Ishikawa (cell line): ENCODE measurements at regions not wholly inside any gene's neighbourhood (a gene's known extent, or its start where the extent isn't known, plus 50 kb on each side); places are given as distances from the start of the nearest gene placed in this dataset.

ENCODE experiments used
- CEBPB ChIP-seq: IDR thresholded peaks from 2 replicates; pipeline ENCODE4 v1.6.1; 2012
- CREB1 ChIP-seq: IDR thresholded peaks from 2 replicates; pipeline ENCODE4 v1.6.1; 2012; ENCODE audit warnings: low read depth
- EGR1 ChIP-seq: IDR thresholded peaks from 2 replicates; pipeline ENCODE4 v1.6.1; 2012
- EP300 ChIP-seq: IDR thresholded peaks from 2 replicates; pipeline ENCODE4 v1.6.1; 2012; ENCODE audit warnings: borderline replicate concordance
- FOXM1 ChIP-seq: IDR thresholded peaks from 2 replicates; pipeline ENCODE4 v1.6.1; 2012; ENCODE audit warnings: low read depth, borderline replicate concordance
- NFIC ChIP-seq: IDR thresholded peaks from 2 replicates; pipeline ENCODE4 v1.6.1; 2012
- RAD21 ChIP-seq: IDR thresholded peaks from 2 replicates; pipeline ENCODE4 v1.6.1; 2012; ENCODE audit warnings: low read depth
- TAF1 ChIP-seq: IDR thresholded peaks from 2 replicates; pipeline ENCODE4 v1.6.1; 2012; ENCODE audit warnings: low read depth, mild to moderate bottlenecking
- TCF12 ChIP-seq: IDR thresholded peaks from 2 replicates; pipeline ENCODE4 v1.6.1; 2012; ENCODE audit warnings: low read depth
- TEAD4 ChIP-seq: IDR thresholded peaks from 2 replicates; pipeline ENCODE4 v1.6.1; 2012
- YY1 ChIP-seq: IDR thresholded peaks from 2 replicates; pipeline ENCODE4 v1.6.1; 2012; ENCODE audit warnings: low read depth
- ZBTB7A ChIP-seq: IDR thresholded peaks from 2 replicates; pipeline ENCODE4 v1.6.1; 2012; ENCODE audit warnings: low read depth
- TF ChIP-seq, protein P1 (sequence below): IDR thresholded peaks from 2 replicates; pipeline ENCODE4 v1.6.1; 2012
- TF ChIP-seq, protein P2 (sequence below): IDR thresholded peaks from 2 replicates; pipeline ENCODE4 v1.6.1; 2012
- TF ChIP-seq, protein P3 (sequence below): IDR thresholded peaks from 2 replicates; pipeline ENCODE4 v1.6.1; 2012; ENCODE audit warnings: low read depth, mild to moderate bottlenecking

DNA sequence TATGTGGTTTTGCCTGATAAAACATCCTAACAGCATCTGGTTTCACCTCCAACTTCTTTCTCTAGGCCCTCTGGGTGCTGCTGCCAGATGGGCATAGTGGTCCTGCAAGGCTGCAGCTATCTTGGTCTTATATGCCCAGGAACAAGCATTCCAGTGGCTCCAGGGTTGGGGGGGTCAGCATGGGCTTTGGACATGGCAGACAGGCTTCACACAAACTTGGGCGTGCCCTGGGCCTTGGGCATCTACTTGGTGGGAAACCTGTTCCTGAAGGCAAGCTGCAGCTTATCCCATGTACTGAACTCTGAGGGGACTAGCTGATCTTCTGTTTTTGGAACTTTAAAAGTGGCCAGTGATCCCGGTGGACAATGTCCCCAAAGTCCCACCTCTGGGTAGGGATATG, 54.9 kb upstream of the ZNF678 start:
- TF ChIP-seq, protein P1, sequence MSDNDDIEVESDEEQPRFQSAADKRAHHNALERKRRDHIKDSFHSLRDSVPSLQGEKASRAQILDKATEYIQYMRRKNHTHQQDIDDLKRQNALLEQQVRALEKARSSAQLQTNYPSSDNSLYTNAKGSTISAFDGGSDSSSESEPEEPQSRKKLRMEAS: no peak
- TF ChIP-seq RAD21 (no peak), CREB1 (no peak), TAF1 (no peak), YY1 (no peak)
- TF ChIP-seq, protein P2, sequence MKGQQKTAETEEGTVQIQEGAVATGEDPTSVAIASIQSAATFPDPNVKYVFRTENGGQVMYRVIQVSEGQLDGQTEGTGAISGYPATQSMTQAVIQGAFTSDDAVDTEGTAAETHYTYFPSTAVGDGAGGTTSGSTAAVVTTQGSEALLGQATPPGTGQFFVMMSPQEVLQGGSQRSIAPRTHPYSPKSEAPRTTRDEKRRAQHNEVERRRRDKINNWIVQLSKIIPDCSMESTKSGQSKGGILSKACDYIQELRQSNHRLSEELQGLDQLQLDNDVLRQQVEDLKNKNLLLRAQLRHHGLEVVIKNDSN: no peak
- TF ChIP-seq, protein P3, sequence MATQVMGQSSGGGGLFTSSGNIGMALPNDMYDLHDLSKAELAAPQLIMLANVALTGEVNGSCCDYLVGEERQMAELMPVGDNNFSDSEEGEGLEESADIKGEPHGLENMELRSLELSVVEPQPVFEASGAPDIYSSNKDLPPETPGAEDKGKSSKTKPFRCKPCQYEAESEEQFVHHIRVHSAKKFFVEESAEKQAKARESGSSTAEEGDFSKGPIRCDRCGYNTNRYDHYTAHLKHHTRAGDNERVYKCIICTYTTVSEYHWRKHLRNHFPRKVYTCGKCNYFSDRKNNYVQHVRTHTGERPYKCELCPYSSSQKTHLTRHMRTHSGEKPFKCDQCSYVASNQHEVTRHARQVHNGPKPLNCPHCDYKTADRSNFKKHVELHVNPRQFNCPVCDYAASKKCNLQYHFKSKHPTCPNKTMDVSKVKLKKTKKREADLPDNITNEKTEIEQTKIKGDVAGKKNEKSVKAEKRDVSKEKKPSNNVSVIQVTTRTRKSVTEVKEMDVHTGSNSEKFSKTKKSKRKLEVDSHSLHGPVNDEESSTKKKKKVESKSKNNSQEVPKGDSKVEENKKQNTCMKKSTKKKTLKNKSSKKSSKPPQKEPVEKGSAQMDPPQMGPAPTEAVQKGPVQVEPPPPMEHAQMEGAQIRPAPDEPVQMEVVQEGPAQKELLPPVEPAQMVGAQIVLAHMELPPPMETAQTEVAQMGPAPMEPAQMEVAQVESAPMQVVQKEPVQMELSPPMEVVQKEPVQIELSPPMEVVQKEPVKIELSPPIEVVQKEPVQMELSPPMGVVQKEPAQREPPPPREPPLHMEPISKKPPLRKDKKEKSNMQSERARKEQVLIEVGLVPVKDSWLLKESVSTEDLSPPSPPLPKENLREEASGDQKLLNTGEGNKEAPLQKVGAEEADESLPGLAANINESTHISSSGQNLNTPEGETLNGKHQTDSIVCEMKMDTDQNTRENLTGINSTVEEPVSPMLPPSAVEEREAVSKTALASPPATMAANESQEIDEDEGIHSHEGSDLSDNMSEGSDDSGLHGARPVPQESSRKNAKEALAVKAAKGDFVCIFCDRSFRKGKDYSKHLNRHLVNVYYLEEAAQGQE: no peak

DNA sequence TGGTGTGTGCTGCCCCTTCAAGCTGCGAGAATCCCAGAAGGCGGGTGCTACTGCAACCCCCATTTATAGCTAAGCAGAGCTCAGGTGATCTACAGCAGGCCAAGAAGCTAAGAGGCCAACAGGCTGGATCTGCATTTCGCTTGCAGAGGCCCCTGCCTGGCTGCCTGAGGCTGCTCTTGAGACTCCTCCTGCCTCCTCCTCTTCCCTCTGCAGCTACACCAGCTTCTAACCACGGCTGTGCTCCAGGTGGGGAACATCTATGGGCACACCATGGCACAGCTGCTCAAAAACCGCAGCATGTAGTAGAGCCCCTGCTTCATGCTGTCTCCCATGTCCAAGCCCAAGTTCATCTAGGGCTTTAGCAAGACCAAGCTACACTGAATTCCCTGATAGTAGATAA, 72.9 kb upstream of the ZNF678 start:
- no peak for TF ChIP-seq CREB1
- TF ChIP-seq EGR1: no peak
- no peak for TF ChIP-seq TEAD4
- TF ChIP-seq ZBTB7A: no peak
- TF ChIP-seq YY1: no peak
- TF ChIP-seq TCF12: no peak
- TF ChIP-seq, protein P1: no peak
- TF ChIP-seq TAF1: no peak
- no peak for TF ChIP-seq RAD21
- no peak for TF ChIP-seq FOXM1
- TF ChIP-seq EP300: no peak
- TF ChIP-seq, protein P3: no peak

DNA sequence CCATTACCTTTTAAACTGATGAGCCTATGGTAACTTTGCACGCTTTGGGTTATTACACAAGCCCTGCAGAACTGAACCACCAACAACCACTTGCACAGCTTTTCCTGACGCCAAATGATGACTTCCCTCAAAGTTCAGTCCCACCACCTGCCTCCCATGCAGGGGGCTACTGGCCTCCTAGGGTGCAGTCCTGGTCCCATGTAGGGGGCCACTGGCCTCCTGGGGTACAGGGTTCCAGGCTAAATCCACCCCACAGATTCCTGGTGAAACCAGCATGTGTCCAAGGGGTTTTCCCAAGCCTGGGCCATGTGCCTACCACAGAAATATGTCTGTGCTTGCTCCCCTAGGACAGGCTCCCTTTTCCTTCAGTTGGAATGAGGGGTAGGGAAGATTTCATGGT, 73.4 kb upstream of the ZNF678 start:
- TF ChIP-seq TEAD4 (no peak), NFIC (no peak), RAD21 (no peak), EP300 (no peak), FOXM1 (no peak), CEBPB (no peak), TAF1 (no peak), ZBTB7A (no peak), YY1 (no peak), CREB1 (no peak), TCF12 (no peak), EGR1 (no peak)
- TF ChIP-seq, protein P2: no peak
- TF ChIP-seq, protein P3: no peak
- TF ChIP-seq, protein P1: no peak

DNA sequence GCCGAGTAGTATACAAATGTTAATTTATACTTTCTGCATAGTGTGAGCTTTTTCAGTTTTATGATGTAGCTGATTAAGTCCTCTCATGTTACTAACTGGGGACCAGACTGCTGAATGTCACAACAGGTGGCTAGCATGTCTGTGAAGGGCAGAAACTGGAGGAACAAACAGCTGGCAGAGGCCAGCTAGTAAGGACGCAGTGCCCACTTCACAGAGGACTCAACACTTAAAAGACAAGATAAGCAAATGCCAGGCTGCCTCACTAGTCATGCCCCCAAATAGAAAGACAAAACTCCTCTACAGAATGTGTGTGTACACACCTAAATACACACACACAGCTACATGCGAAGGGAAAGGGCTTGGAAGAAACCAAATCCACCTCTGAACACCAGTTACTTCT, 73.8 kb upstream of the ZNF678 start:
- TF ChIP-seq, protein P1: no peak
- TF ChIP-seq CREB1: no peak

DNA sequence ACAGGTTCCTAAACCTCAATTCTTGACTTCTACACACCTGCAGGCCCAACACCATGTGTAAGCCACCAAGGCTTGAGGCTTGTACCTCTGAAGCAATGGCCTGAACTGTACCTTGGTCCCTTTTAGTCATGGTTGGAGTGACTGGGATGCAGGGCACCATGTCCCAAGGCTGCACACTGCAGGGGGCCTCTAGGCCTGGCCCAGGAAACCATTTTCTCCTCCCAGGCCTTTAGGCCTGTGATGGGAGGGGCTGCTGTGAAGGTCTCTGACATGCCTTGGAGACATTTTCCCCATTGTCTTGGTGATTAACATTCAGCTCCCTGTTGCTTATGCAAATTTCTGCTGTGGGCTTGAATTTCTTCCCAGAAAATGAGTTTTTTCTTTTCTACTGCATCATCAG, 75.8 kb upstream of the ZNF678 start:
- no peak for TF ChIP-seq EGR1
- no peak for TF ChIP-seq CEBPB
- TF ChIP-seq TEAD4: no peak
- TF ChIP-seq, protein P2: no peak
- TF ChIP-seq TAF1: no peak
- no peak for TF ChIP-seq RAD21
- no peak for TF ChIP-seq FOXM1
- TF ChIP-seq TCF12: no peak
- TF ChIP-seq YY1: no peak
- TF ChIP-seq, protein P1: no peak
- no peak for TF ChIP-seq NFIC
- TF ChIP-seq ZBTB7A: no peak
- TF ChIP-seq EP300: no peak
